Erythroblast (primary cell): ENCODE measurements at regions not wholly inside any gene's neighbourhood (a gene's known extent, or its start where the extent isn't known, plus 50 kb on each side); places are given as distances from the start of the nearest gene placed in this dataset.

Experiments used
- GATA1 ChIP-seq: IDR thresholded peaks from 2 replicates; pipeline ENCODE4 v1.6.1; 2011; ENCODE audit warnings: low read depth, mild to moderate bottlenecking, control low read depth, low read length, moderate library complexity
- POLR2A ChIP-seq: IDR thresholded peaks from 2 replicates; pipeline ENCODE4 v1.6.1; 2011; ENCODE audit warnings: mild to moderate bottlenecking, low read length

DNA sequence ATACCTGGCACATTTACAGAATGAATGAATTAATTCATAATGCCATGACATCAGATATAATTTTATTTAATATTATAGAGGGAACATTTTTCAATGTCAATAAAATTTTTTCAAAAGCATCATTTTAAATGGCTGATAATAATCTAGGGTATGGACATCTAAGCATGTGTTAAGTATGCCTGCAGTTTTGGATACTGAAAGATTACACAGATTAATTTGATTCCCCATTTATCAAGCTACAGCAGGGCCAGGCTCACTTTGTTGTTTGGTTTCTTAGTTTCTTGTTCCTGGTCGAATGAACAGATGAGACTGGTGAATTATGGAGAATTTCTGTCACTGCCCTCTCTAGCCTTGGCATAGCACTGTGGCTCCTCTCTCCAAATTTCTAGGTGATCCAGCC lies 72.4 kb upstream of the E2F8 start:
- TF ChIP-seq POLR2A (no peak), GATA1 (no peak)
